Neuronal stem cell (in vitro differentiated cells): ENCODE measurements at regions not wholly inside any gene's neighbourhood (a gene's known extent, or its start where the extent isn't known, plus 50 kb on each side); places are given as distances from the start of the nearest gene placed in this dataset.

Experiments used
- DNase-seq: peaks from one replicate; pipeline ENCODE4 v3.0.0-alpha.2; 2013; ENCODE audit warnings: low spot score
- H2AFZ ChIP-seq: one replicate; pipeline ENCODE4 v1.6.1; 2013; ENCODE audit warnings: mild to moderate bottlenecking, low read length, inconsistent platforms
- H2AK5ac ChIP-seq: 2 replicates; pipeline ENCODE4 v1.6.1; 2013; ENCODE audit warnings: low read depth, mild to moderate bottlenecking, inconsistent platforms, low read length, moderate library complexity, mixed read lengths
- H2BK120ac ChIP-seq: 2 replicates; pipeline ENCODE4 v1.6.1; 2013; ENCODE audit warnings: low read depth, mild to moderate bottlenecking, inconsistent platforms, low read length, moderate library complexity, mixed read lengths
- H2BK12ac ChIP-seq: one replicate; pipeline ENCODE4 v1.6.1; 2013; ENCODE audit warnings: low read length, inconsistent platforms
- H2BK15ac ChIP-seq: 2 replicates; pipeline ENCODE4 v1.6.1; 2013; ENCODE audit warnings: mild to moderate bottlenecking, low read length, inconsistent platforms, mixed read lengths
- H2BK5ac ChIP-seq: one replicate; pipeline ENCODE4 v1.6.1; 2013; ENCODE audit warnings: inconsistent platforms, mild to moderate bottlenecking, low read length, moderate library complexity
- H3K14ac ChIP-seq: one replicate; pipeline ENCODE4 v1.6.1; 2013; ENCODE audit warnings: low read length, inconsistent platforms
- H3K18ac ChIP-seq: 2 replicates; pipeline ENCODE4 v1.6.1; 2013; ENCODE audit warnings: low read length, inconsistent platforms
- H3K23ac ChIP-seq: 2 replicates; pipeline ENCODE4 v1.6.1; 2013; ENCODE audit warnings: low read depth, mild to moderate bottlenecking, mixed read lengths, low read length, inconsistent platforms; ENCODE audit not compliant: poor library complexity
- H3K27ac ChIP-seq: replicated peaks from 3 replicates; pipeline ENCODE4 v1.5.1; 2013; ENCODE audit warnings: low read length, inconsistent platforms
- H3K27me3 ChIP-seq, 3 experiments: 2 replicates each; pipeline ENCODE4 v1.6.1; 2013; ENCODE audit warnings: low read length in 3 of 3, mild to moderate bottlenecking in 2 of 3, inconsistent platforms in 1 of 3, low read depth in 1 of 3, mixed read lengths in 1 of 3, moderate library complexity in 1 of 3; ENCODE audit not compliant: control insufficient read depth in 3 of 3, insufficient read depth in 3 of 3
- H3K36me3 ChIP-seq, 2 donors: replicated peaks in 1 of 2; 2 replicates each; pipeline ENCODE4 v1.6.1; 2013; ENCODE audit warnings: low read length in 2 of 2; ENCODE audit not compliant: control insufficient read depth in 2 of 2, insufficient read depth in 2 of 2
- H3K4ac ChIP-seq: 2 replicates; pipeline ENCODE4 v1.6.1; 2013; ENCODE audit warnings: inconsistent platforms, mild to moderate bottlenecking, low read length, moderate library complexity
- H3K4me1 ChIP-seq, 2 donors: 1 replicate in 1 of 2; 2 replicates in 1 of 2; pipeline ENCODE4 v1.6.1; 2013; ENCODE audit warnings: low read length in 2 of 2, low read depth in 1 of 2; ENCODE audit not compliant: control insufficient read depth in 2 of 2, insufficient read depth in 1 of 2
- H3K4me2 ChIP-seq: one replicate; pipeline ENCODE4 v1.6.1; 2013; ENCODE audit warnings: mild to moderate bottlenecking, low read length, inconsistent platforms; ENCODE audit not compliant: insufficient read depth, poor library complexity, severe bottlenecking
- H3K4me3 ChIP-seq, 2 donors: 2 replicates each; pipeline ENCODE4 v1.5.1; 2013; ENCODE audit warnings: low read length in 2 of 2, mild to moderate bottlenecking in 2 of 2, inconsistent platforms in 1 of 2, moderate library complexity in 1 of 2
- H3K79me1 ChIP-seq: one replicate; pipeline ENCODE4 v1.6.1; 2013; ENCODE audit warnings: low read depth, mild to moderate bottlenecking, inconsistent platforms, low read length, moderate library complexity
- H3K9ac ChIP-seq: one replicate; pipeline ENCODE4 v1.6.1; 2013; ENCODE audit warnings: mild to moderate bottlenecking, low read depth, low read length, inconsistent platforms; ENCODE audit not compliant: poor library complexity
- H3K9me3 ChIP-seq, 2 donors: replicated peaks in 1 of 2; 2 replicates each; pipeline versions ENCODE3 to v1.6.1; 2013; ENCODE audit warnings: low read length in 2 of 2, mild to moderate bottlenecking in 2 of 2, inconsistent platforms in 1 of 2, low read depth in 1 of 2, mixed read lengths in 1 of 2, moderate library complexity in 1 of 2; ENCODE audit not compliant: control insufficient read depth in 2 of 2, insufficient read depth in 1 of 2
- H4K8ac ChIP-seq: one replicate; pipeline ENCODE4 v1.6.1; 2013; ENCODE audit warnings: low read depth, mild to moderate bottlenecking, inconsistent platforms, low read length, moderate library complexity
- H4K91ac ChIP-seq: one replicate; pipeline ENCODE4 v1.6.1; 2013; ENCODE audit warnings: low read length, low read depth, mild to moderate bottlenecking, inconsistent platforms; ENCODE audit not compliant: poor library complexity
- WGBS, 2 donors: extraction: QIAGEN DNeasy Blood & Tissue Kit; methylation state at CpG; one replicate each; pipeline ENCODE4 v1.1.7; 2013; ENCODE audit warnings: missing lambda C conversion rate in 2 of 2, mixed read lengths in 1 of 2; ENCODE audit not compliant: insufficient read length in 2 of 2, insufficient replicate concordance in 1 of 2; ENCODE audit errors: extremely low coverage in 2 of 2; 5-methylcytosine and 5-hydroxymethylcytosine counted together

DNA sequence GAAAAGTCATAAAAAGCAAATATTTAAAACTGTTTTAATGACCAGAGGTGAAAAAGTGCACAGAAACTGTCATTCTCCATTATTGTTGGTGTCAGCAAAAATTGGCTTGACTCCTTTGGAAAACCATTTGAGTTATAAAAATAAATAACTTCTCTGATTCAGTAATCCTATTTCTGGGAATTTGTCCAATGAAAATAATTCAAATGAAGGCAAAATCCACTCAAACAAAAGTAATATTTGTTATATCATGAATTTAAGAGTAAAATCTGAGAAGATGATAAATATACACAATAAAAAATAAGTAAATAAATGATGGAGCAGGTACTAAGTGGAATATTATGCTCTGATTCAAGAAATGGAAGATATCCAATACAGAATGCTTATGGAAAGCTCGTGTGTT lies 326.6 kb upstream of the KLF6 start:
- no peak overlapping the region for H3K4me3 ChIP-seq
- H4K91ac ChIP-seq, result no peak overlapping the region
- H3K27ac ChIP-seq, result no peak overlapping the region
- no peak overlapping the region for H3K23ac ChIP-seq
- no peaks in the 10 kb centered on the region for H3K36me3 ChIP-seq
- H2BK5ac ChIP-seq, result no peak overlapping the region
- H3K4me2 ChIP-seq, result no peak overlapping the region
- no peaks in the 10 kb centered on the region for H3K27me3 ChIP-seq
- H3K79me1 ChIP-seq, result no peaks in the 10 kb centered on the region
- no peak for DNase-seq
- no peak overlapping the region for H2BK12ac ChIP-seq
- WGBS, 2 donors, result no CpG with 5 or more reads among the region's 1 CpG
- H2BK120ac ChIP-seq, result no peak overlapping the region
- no peaks in the 10 kb centered on the region for H3K4me1 ChIP-seq
- H4K8ac ChIP-seq, result no peak overlapping the region
- no peak overlapping the region for H3K9ac ChIP-seq
- H2AFZ ChIP-seq, result no peak overlapping the region
- H2AK5ac ChIP-seq, result no peak overlapping the region
- H3K9me3 ChIP-seq, result no peaks in the 10 kb centered on the region
- H3K4ac ChIP-seq, result no peak overlapping the region
- H2BK15ac ChIP-seq, result no peak overlapping the region
- H3K18ac ChIP-seq, result no peak overlapping the region
- no peak overlapping the region for H3K14ac ChIP-seq

DNA sequence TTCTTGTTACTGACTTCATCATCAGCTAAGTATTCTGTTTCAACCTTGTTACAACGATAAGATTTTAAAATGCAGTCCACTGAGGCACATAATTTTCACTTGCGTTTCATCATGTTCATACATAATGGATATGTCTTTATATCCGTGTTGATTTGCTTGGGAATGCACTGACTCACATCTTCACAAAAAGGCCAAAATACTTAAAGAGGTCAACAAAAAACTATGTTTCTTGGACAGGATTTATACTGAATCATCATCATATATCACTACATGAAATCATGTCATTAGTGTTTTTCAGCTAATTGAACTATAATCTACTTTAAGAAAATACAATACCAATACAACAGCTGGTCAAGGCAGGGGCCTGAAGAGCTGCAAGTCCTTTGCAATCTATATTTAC lies 324.5 kb upstream of the KLF6 start:
- Histone ChIP-seq H3K27ac (no peak overlapping the region), H2BK12ac (no peak overlapping the region), H3K18ac (no peak overlapping the region), H2AK5ac (no peak overlapping the region), H4K91ac (no peak overlapping the region), H3K27me3 (no peaks in the 10 kb centered on the region), H3K23ac (no peak overlapping the region), H3K9me3 (peaks cover 2 to 7% of the 10 kb centered on the region in 2 donors), H2BK15ac (no peak overlapping the region), H3K4ac (no peak overlapping the region), H3K79me1 (peaks cover 1% of the 10 kb centered on the region), H3K4me3 (no peak overlapping the region), H2BK5ac (no peak overlapping the region), H3K9ac (no peak overlapping the region), H4K8ac (no peak overlapping the region), H2BK120ac (no peak overlapping the region), H2AFZ (no peak overlapping the region), H3K36me3 (no peaks in the 10 kb centered on the region), H3K4me2 (no peak overlapping the region), H3K14ac (no peak overlapping the region), H3K4me1 (no peaks in the 10 kb centered on the region)
- DNase-seq, result no peak
- no CpG with 5 or more reads among the region's 3 CpGs for WGBS, 2 donors

DNA sequence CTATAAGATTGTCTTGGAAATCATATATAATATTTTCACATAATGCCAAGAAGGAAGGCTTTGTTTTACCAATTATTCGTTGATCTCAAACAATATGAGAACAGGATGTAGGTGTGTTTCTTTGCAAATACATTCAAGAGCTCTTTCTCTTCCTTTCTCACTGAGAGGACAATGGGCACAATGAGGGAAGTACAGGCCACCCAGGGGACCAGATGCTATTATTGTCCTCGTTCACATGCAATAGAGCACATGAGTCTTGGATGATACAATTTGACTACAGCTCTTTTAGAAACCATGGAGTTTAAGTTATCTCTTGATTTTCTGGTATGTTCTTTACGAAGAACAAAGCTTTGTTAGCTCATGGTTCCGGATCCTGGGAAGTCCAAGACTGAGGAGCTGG lies 323.7 kb upstream of the KLF6 start:
- no peak overlapping the region for H2BK15ac ChIP-seq
- no peak overlapping the region for H2AK5ac ChIP-seq
- H3K14ac ChIP-seq, result no peak overlapping the region
- no peak overlapping the region for H2BK120ac ChIP-seq
- H3K4me2 ChIP-seq, result no peak overlapping the region
- H4K91ac ChIP-seq, result no peak overlapping the region
- H3K18ac ChIP-seq, result no peak overlapping the region
- no peak overlapping the region for H3K9ac ChIP-seq
- peaks cover 2 to 7% of the 10 kb centered on the region in 2 donors for H3K9me3 ChIP-seq
- no peak overlapping the region for H2AFZ ChIP-seq
- no peak overlapping the region for H2BK12ac ChIP-seq
- no peak overlapping the region for H3K4me3 ChIP-seq
- no peaks in the 10 kb centered on the region for H3K36me3 ChIP-seq
- H2BK5ac ChIP-seq, result no peak overlapping the region
- no peak overlapping the region for H3K23ac ChIP-seq
- no peaks in the 10 kb centered on the region for H3K4me1 ChIP-seq
- no peak overlapping the region for H3K4ac ChIP-seq
- no peak overlapping the region for H3K27ac ChIP-seq
- no CpG with 5 or more reads among the region's 4 CpGs for WGBS, 2 donors
- no peaks in the 10 kb centered on the region for H3K27me3 ChIP-seq
- H3K79me1 ChIP-seq, result peaks cover 1% of the 10 kb centered on the region
- H4K8ac ChIP-seq, result no peak overlapping the region
- DNase-seq, result no peak

DNA sequence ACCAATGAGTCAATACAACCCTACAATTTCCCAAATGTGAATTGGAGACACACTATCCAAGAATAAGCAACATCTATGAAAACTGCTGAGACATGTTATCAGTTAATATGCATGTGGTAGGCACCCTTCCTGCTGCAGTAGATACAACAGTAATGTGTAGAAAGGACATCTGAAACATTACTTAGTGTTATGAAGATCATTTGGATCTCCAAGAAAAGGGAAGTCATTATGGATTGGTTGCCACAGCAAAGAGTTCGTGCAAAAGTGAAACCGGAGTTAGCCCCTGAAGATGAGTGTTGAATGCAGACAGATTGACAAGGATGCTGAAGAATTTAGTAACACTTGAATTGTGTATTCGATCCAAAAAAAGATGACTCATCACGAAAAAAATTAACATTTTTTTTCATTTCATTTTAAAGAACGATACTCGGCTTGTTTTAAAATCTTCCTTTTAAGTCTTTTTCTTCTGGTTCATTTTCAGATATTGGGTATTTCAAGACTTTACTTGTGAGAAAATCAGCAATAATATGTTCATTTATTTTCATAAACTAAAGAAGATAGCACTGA lies 322.4 kb upstream of the KLF6 start:
- Histone ChIP-seq H2AFZ (no peak overlapping the region), H3K4me3 (no peak overlapping the region), H2BK12ac (no peak overlapping the region), H3K4ac (no peak overlapping the region), H3K4me1 (no peaks in the 10 kb centered on the region), H3K18ac (no peak overlapping the region), H3K9me3 (peaks cover 2 to 7% of the 10 kb centered on the region in 2 donors), H4K8ac (no peak overlapping the region), H3K23ac (no peak overlapping the region), H3K14ac (no peak overlapping the region), H3K36me3 (no peaks in the 10 kb centered on the region), H3K9ac (no peak overlapping the region), H4K91ac (no peak overlapping the region), H3K79me1 (peaks cover 1% of the 10 kb centered on the region), H3K27me3 (no peaks in the 10 kb centered on the region), H3K27ac (no peak overlapping the region), H2BK5ac (no peak overlapping the region), H2AK5ac (no peak overlapping the region), H2BK120ac (no peak overlapping the region), H3K4me2 (no peak overlapping the region), H2BK15ac (no peak overlapping the region)
- WGBS, 2 donors, result no CpG with 5 or more reads among the region's 6 CpGs
- no peak for DNase-seq
